22Rv1 (cell line): ENCODE measurements at regions not wholly inside any gene's neighbourhood (a gene's known extent, or its start where the extent isn't known, plus 50 kb on each side); places are given as distances from the start of the nearest gene placed in this dataset.

ENCODE experiments used
- CTCF ChIP-seq: fragments of 450-650 bp; IDR thresholded peaks from 2 replicates; pipeline ENCODE4 v1.5.1; 2017; ENCODE audit warnings: mild to moderate bottlenecking
- ZFX ChIP-seq: fragments of 450-650 bp; IDR thresholded peaks from 2 replicates; pipeline ENCODE4 v1.6.1; 2017; ENCODE audit warnings: antibody characterized with exemption, borderline replicate concordance

- TF ChIP-seq CTCF, result no peak
- TF ChIP-seq ZFX, result no peak
Measured at GRCh38 chr21:16863908-16864307, 648.9 kb upstream of the CXADR start.
